HCT116 (cell line): ENCODE measurements at regions not wholly inside any gene's neighbourhood (a gene's known extent, or its start where the extent isn't known, plus 50 kb on each side); places are given as distances from the start of the nearest gene placed in this dataset.

Experiments
- ATAC-seq: fragments of 200-7000 bp; cut with Tn5 transposase; 2 replicates; pipeline ENCODE4 v1.9.1; 2020; ENCODE audit warnings: mild to moderate bottlenecking, moderate library complexity
- BruUV-seq: library from RNA; stranded (reverse); fragments of 400-500 nt; replicated peaks from 2 replicates; lab custom pipeline; 2021; lab: Mats Ljungman, UMichigan
- CTCF ChIA-PET: fragments of 300-600 bp; sonication (Branson Sonifier 250); formaldehyde crosslinking; loops from one replicate; lab custom pipeline; 2021; ENCODE audit warnings: antibody characterized with exemption; lab: Charles Lee
- POLR2A ChIA-PET: fragments of 300-600, 350-600 bp; sonication (Branson Sonifier 250); formaldehyde crosslinking; loops from one replicate; lab custom pipeline; 2021; ENCODE audit warnings: antibody characterized with exemption; lab: Charles Lee
- RAD21 ChIA-PET, 2 experiments: fragments of 300-600 bp; sonication (Branson Sonifier 250); formaldehyde crosslinking; loops; one replicate each; lab custom pipeline; 2023; ENCODE audit warnings: low total read pairs in 2 of 2; ENCODE audit not compliant: uncharacterized antibody in 2 of 2, unreplicated experiment in 2 of 2, low non-redundant PET in 1 of 2; lab: Charles Lee
- DNase-seq: peaks from one replicate; pipeline ENCODE4 v3.0.0-alpha.2; 2010; ENCODE audit warnings: low read depth, low spot score
- H2AFZ ChIP-seq: fragments of 200-600 bp; shearing (Covaris generic), sonication (generic); 2 replicates; pipeline ENCODE4 v1.6.1; 2017; ENCODE audit warnings: low read depth, mixed run types, mixed read lengths, antibody characterized with exemption, low read length; ENCODE audit not compliant: poor library complexity, severe bottlenecking
- H3K27ac ChIP-seq: 2 replicates; pipeline ENCODE4 v1.5.1; 2012; ENCODE audit warnings: low read depth, low read length
- H3K27me3 ChIP-seq: fragments of 200-600 bp; sonication (generic); 2 replicates; pipeline ENCODE4 v1.6.1; 2016; ENCODE audit warnings: mixed run types, low read length, mixed read lengths; ENCODE audit not compliant: insufficient read depth
- H3K36me3 ChIP-seq, 2 experiments: fragments of 200-500 bp in 1 of 2; fragments of 200-600 bp in 1 of 2; sonication (Bioruptor generic) in 1 of 2; sonication (generic) in 1 of 2; 2 replicates each; pipeline versions ENCODE4 v1.5.1 to v1.6.1; 2014 to 2016; ENCODE audit warnings: low read length in 2 of 2, inconsistent platforms in 1 of 2, mixed read lengths in 1 of 2, mixed run types in 1 of 2; ENCODE audit not compliant: insufficient read depth in 2 of 2, control insufficient read depth in 1 of 2
- H3K4me1 ChIP-seq, 2 experiments: fragments of 200-600 bp in 1 of 2; sonication (generic) in 1 of 2; 2 replicates each; pipeline versions ENCODE4 v1.5.1 to v1.6.1; 2012 to 2017; ENCODE audit warnings: low read length in 2 of 2, inconsistent platforms in 1 of 2, mild to moderate bottlenecking in 1 of 2, mixed read lengths in 1 of 2, mixed run types in 1 of 2, moderate library complexity in 1 of 2; ENCODE audit not compliant: insufficient read depth in 2 of 2, control insufficient read depth in 1 of 2
- H3K4me2 ChIP-seq: fragments of 200-600 bp; sonication (generic); 2 replicates; pipeline ENCODE4 v1.6.1; 2017; ENCODE audit warnings: mixed run types, low read length, mixed read lengths
- H3K4me3 ChIP-seq, 2 experiments: fragments of 200-600 bp in 1 of 2; sonication (generic) in 1 of 2; replicated peaks in 1 of 2; 2 replicates each; pipeline ENCODE4 v1.5.1; 2011 to 2016; ENCODE audit warnings: low read length in 2 of 2, control low read depth in 1 of 2, low read depth in 1 of 2, mild to moderate bottlenecking in 1 of 2, mixed read lengths in 1 of 2, mixed run types in 1 of 2
- H3K79me2 ChIP-seq: fragments of 200-600 bp; sonication (generic); 2 replicates; pipeline ENCODE4 v1.6.1; 2017; ENCODE audit warnings: mild to moderate bottlenecking, mixed run types, low read length, moderate library complexity, mixed read lengths; ENCODE audit not compliant: insufficient read depth
- H3K9ac ChIP-seq: fragments of 200-600 bp; sonication (generic); 2 replicates; pipeline ENCODE4 v1.6.1; 2016; ENCODE audit warnings: low read length, mixed read lengths
- H3K9me2 ChIP-seq: fragments of 200-600 bp; sonication (generic), shearing (Covaris generic); 2 replicates; pipeline ENCODE4 v1.6.1; 2017; ENCODE audit warnings: mixed run types, mild to moderate bottlenecking, moderate library complexity; ENCODE audit not compliant: insufficient read depth
- H3K9me3 ChIP-seq, 2 experiments: fragments of 200-500 bp in 1 of 2; fragments of 200-600 bp in 1 of 2; sonication (Bioruptor generic) in 1 of 2; sonication (generic) in 1 of 2; 2 replicates each; pipeline ENCODE4 v1.6.1; 2014 to 2017; ENCODE audit warnings: low read length in 2 of 2, mixed read lengths in 2 of 2, inconsistent platforms in 1 of 2, low read depth in 1 of 2, mild to moderate bottlenecking in 1 of 2, mixed run types in 1 of 2, moderate library complexity in 1 of 2; ENCODE audit not compliant: control insufficient read depth in 1 of 2, insufficient read depth in 1 of 2
- H4K20me1 ChIP-seq: fragments of 200-600 bp; sonication (generic), shearing (Covaris generic); 2 replicates; pipeline ENCODE4 v1.6.1; 2017; ENCODE audit warnings: mixed run types, mild to moderate bottlenecking, moderate library complexity; ENCODE audit not compliant: insufficient read depth
- ELF1 ChIP-seq: IDR thresholded peaks from 2 replicates; pipeline ENCODE4 v1.6.1; 2012; ENCODE audit warnings: low read depth, borderline replicate concordance
- EZH2 ChIP-seq: fragments of 200-600 bp; sonication (generic); IDR thresholded peaks from 2 replicates; pipeline ENCODE4 v1.6.1; 2017; ENCODE audit warnings: antibody characterized with exemption, mixed run types
- EZH2phosphoT487 ChIP-seq: fragments of 200-600 bp; IDR thresholded peaks from 2 replicates; pipeline ENCODE4 v1.6.1; 2018; ENCODE audit warnings: antibody characterized with exemption, borderline replicate concordance
- FOSL1 ChIP-seq: IDR thresholded peaks from 2 replicates; pipeline ENCODE4 v1.6.1; 2012; ENCODE audit warnings: low read depth
- JUND ChIP-seq: IDR thresholded peaks from 2 replicates; pipeline ENCODE4 v1.6.1; 2012
- RAD21 ChIP-seq: IDR thresholded peaks from 2 replicates; pipeline ENCODE4 v1.6.1; 2012; ENCODE audit warnings: low read depth, mild to moderate bottlenecking
- SIN3A ChIP-seq: IDR thresholded peaks from 2 replicates; pipeline ENCODE4 v1.6.1; 2012; ENCODE audit warnings: low read depth
- SP1 ChIP-seq: IDR thresholded peaks from 2 replicates; pipeline ENCODE4 v1.6.1; 2012; ENCODE audit warnings: low read depth
- SRF ChIP-seq: IDR thresholded peaks from 2 replicates; pipeline ENCODE4 v1.6.1; 2012; ENCODE audit warnings: low read depth
- TCF7L2 ChIP-seq: IDR thresholded peaks from 2 replicates; pipeline ENCODE4 v1.7.0; 2011; ENCODE audit warnings: borderline replicate concordance, inconsistent platforms; ENCODE audit not compliant: insufficient read depth, insufficient read length; ENCODE audit errors: extremely low read depth
- ZNF274 ChIP-seq: fragments of 200-500 bp; sonication (Bioruptor generic); IDR thresholded peaks from 2 replicates; pipeline ENCODE4 v1.6.1; 2014; ENCODE audit warnings: mild to moderate bottlenecking, low read depth, low read length, inconsistent platforms
- intact Hi-C: fragments of 100-400 bp; cut with micrococcal nuclease; formaldehyde crosslinking; loops from 2 replicates; pipeline ENCODE4 v1.10.0; 2022
- TF ChIP-seq, protein P1 (sequence below), 3 experiments: fragments of 200-600 bp in 1 of 3; sonication (generic) in 1 of 3; IDR thresholded peaks in 2 of 3; conservative IDR thresholded peaks in 1 of 3; 2 replicates each; pipeline ENCODE4 v1.5.1; 2012 to 2017; ENCODE audit warnings: low read depth in 2 of 3, low read length in 2 of 3, antibody characterized with exemption in 1 of 3, borderline replicate concordance in 1 of 3, control low read depth in 1 of 3, mild to moderate bottlenecking in 1 of 3, mixed read lengths in 1 of 3, mixed run types in 1 of 3, moderate library complexity in 1 of 3; ENCODE audit not compliant: insufficient read depth in 1 of 3
- TF ChIP-seq, protein P2 (sequence below): IDR thresholded peaks from 2 replicates; pipeline ENCODE4 v1.6.1; 2011; ENCODE audit warnings: mild to moderate bottlenecking, low read length, moderate library complexity; ENCODE audit not compliant: insufficient replicate concordance; ENCODE audit errors: extremely low read depth
- TF ChIP-seq, protein P3 (sequence below): IDR thresholded peaks from 2 replicates; pipeline ENCODE4 v1.6.1; 2012

DNA sequence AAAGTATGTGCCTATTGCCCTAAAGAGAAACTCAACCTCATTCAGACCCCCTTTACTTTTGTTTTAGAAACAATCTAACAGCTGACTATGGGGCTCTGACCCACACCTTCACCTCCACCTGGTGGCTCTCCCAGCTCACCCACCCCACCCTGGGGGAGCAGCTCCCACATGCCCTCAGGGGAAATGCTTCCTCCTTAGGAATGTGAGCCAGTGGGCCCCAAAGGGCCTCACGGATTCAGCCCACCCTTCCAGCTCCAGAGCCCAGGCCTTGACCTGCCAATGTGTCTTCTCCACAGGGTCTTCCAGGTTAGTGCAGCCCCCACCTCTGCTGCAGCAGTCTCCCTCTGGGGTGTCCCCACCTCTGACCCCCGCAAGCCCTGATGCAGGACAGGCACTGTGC is 680.1 kb upstream of the RAB6C start:
- no peak overlapping the region for H3K9ac ChIP-seq
- TF ChIP-seq FOSL1 (no peak), ELF1 (no peak), ZNF274 (no peak), TCF7L2 (no peak), SIN3A (no peak), EZH2phosphoT487 (no peak), EZH2 (no peak), RAD21 (no peak), SP1 (no peak), SRF (no peak), JUND (no peak)
- TF ChIP-seq, protein P1, sequence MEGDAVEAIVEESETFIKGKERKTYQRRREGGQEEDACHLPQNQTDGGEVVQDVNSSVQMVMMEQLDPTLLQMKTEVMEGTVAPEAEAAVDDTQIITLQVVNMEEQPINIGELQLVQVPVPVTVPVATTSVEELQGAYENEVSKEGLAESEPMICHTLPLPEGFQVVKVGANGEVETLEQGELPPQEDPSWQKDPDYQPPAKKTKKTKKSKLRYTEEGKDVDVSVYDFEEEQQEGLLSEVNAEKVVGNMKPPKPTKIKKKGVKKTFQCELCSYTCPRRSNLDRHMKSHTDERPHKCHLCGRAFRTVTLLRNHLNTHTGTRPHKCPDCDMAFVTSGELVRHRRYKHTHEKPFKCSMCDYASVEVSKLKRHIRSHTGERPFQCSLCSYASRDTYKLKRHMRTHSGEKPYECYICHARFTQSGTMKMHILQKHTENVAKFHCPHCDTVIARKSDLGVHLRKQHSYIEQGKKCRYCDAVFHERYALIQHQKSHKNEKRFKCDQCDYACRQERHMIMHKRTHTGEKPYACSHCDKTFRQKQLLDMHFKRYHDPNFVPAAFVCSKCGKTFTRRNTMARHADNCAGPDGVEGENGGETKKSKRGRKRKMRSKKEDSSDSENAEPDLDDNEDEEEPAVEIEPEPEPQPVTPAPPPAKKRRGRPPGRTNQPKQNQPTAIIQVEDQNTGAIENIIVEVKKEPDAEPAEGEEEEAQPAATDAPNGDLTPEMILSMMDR (IDR thresholded peaks at IDR 0.05 in 2 of 3, conservative IDR thresholded peaks at IDR 0.05 in 1 of 3; ENCODE audit: borderline replicate concordance in 1 of 3, insufficient read depth in 1 of 3, low read depth in 2 of 3, low read length in 2 of 3), result no peak
- TF ChIP-seq, protein P2, sequence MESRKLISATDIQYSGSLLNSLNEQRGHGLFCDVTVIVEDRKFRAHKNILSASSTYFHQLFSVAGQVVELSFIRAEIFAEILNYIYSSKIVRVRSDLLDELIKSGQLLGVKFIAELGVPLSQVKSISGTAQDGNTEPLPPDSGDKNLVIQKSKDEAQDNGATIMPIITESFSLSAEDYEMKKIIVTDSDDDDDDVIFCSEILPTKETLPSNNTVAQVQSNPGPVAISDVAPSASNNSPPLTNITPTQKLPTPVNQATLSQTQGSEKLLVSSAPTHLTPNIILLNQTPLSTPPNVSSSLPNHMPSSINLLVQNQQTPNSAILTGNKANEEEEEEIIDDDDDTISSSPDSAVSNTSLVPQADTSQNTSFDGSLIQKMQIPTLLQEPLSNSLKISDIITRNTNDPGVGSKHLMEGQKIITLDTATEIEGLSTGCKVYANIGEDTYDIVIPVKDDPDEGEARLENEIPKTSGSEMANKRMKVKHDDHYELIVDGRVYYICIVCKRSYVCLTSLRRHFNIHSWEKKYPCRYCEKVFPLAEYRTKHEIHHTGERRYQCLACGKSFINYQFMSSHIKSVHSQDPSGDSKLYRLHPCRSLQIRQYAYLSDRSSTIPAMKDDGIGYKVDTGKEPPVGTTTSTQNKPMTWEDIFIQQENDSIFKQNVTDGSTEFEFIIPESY, result no peak
- TF ChIP-seq, protein P3, sequence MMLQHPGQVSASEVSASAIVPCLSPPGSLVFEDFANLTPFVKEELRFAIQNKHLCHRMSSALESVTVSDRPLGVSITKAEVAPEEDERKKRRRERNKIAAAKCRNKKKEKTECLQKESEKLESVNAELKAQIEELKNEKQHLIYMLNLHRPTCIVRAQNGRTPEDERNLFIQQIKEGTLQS, result no peak
- TF ChIP-seq, all 23 proteins: peak for 0
- H3K36me3 ChIP-seq, result no peaks in the 10 kb centered on the region
- no peak overlapping the region for H3K27ac ChIP-seq
- H3K9me3 ChIP-seq, result no peaks in the 10 kb centered on the region
- ATAC-seq (no peak), DNase-seq (no peak)
- no peak overlapping the region for H3K4me2 ChIP-seq
- no peak overlapping the region for H2AFZ ChIP-seq
- no peaks in the 10 kb centered on the region for H3K4me1 ChIP-seq
- intact Hi-C loops, result no loop called here
- CTCF ChIA-PET, result no interaction called here
- peaks cover 37% of the 10 kb centered on the region for H3K27me3 ChIP-seq
- POLR2A ChIA-PET, result no interaction called here
- H4K20me1 ChIP-seq, result no peaks in the 10 kb centered on the region
- H3K79me2 ChIP-seq, result no peaks in the 10 kb centered on the region
- no peak overlapping the region for H3K4me3 ChIP-seq
- H3K9me2 ChIP-seq, result no peaks in the 10 kb centered on the region
- BruUV-seq, result no TSS peak
- RAD21 ChIA-PET, result no interaction called here
